ENCODE measurements at regions not wholly inside any gene's neighbourhood (a gene's known extent, or its start where the extent isn't known, plus 50 kb on each side); places are given as distances from the start of the nearest gene placed in this dataset.

- no peak for TF ChIP-seq CTCF (IDR thresholded peaks at IDR 0.05; ENCODE audit: borderline replicate concordance)
- Histone ChIP-seq H3K9me3 (replicated peaks) (peaks cover 33% of the 10 kb centered on the region), H3K4me3 (no peak overlapping the region), H3K27ac (replicated peaks) (no peak overlapping the region), H3K27me3 (ENCODE audit: low read depth) (peaks cover 18% of the 10 kb centered on the region), H3K36me3 (peaks cover 3% of the 10 kb centered on the region), H3K4me1 (no peaks in the 10 kb centered on the region)
- DNase-seq: no peak
- intact Hi-C loops (cut with micrococcal nuclease): no loop called here
Measured at GRCh38 chr3:193754719-193755118, 161.7 kb downstream of the OPA1 start.

GRCh38 chr3:193756536-193756935, 163.5 kb downstream of the OPA1 start:
- Histone ChIP-seq H3K27ac (replicated peaks) (no peak overlapping the region), H3K4me3 (no peak overlapping the region), H3K4me1 (no peaks in the 10 kb centered on the region), H3K27me3 (ENCODE audit: low read depth) (peaks cover 18% of the 10 kb centered on the region), H3K9me3 (replicated peaks) (peaks cover 33% of the 10 kb centered on the region), H3K36me3 (peaks cover 3% of the 10 kb centered on the region)
- no peak for TF ChIP-seq CTCF (IDR thresholded peaks at IDR 0.05; ENCODE audit: borderline replicate concordance)
- intact Hi-C loops (cut with micrococcal nuclease): no loop called here
- DNase-seq: no peak

- Histone ChIP-seq H3K4me1 (no peaks in the 10 kb centered on the region), H3K9me3 (replicated peaks) (peaks cover 33% of the 10 kb centered on the region), H3K27me3 (ENCODE audit: low read depth) (peaks cover 17% of the 10 kb centered on the region), H3K27ac (replicated peaks) (no peak overlapping the region), H3K4me3 (no peak overlapping the region), H3K36me3 (peaks cover 3% of the 10 kb centered on the region)
- TF ChIP-seq CTCF (IDR thresholded peaks at IDR 0.05; ENCODE audit: borderline replicate concordance): no peak
- intact Hi-C loops (cut with micrococcal nuclease): no loop called here
- no peak for DNase-seq
Measured at GRCh38 chr3:193757457-193757856, 164.4 kb downstream of the OPA1 start.

GRCh38 chr3:193761969-193762368, 169.0 kb downstream of the OPA1 start:
- Histone ChIP-seq H3K27me3 (ENCODE audit: low read depth) (no peaks in the 10 kb centered on the region), H3K9me3 (replicated peaks) (peaks cover 14% of the 10 kb centered on the region), H3K36me3 (peaks cover 3% of the 10 kb centered on the region), H3K4me3 (no peak overlapping the region), H3K27ac (replicated peaks) (no peak overlapping the region), H3K4me1 (no peaks in the 10 kb centered on the region)
- DNase-seq: no peak
- TF ChIP-seq CTCF (IDR thresholded peaks at IDR 0.05; ENCODE audit: borderline replicate concordance): no peak
- intact Hi-C loops (cut with micrococcal nuclease): no loop called here

GRCh38 chr3:193762657-193763056, 169.6 kb downstream of the OPA1 start:
- no peak for DNase-seq
- Histone ChIP-seq H3K4me3 (no peak overlapping the region), H3K27me3 (ENCODE audit: low read depth) (no peaks in the 10 kb centered on the region), H3K36me3 (no peaks in the 10 kb centered on the region), H3K4me1 (no peaks in the 10 kb centered on the region), H3K9me3 (replicated peaks) (peaks cover 8% of the 10 kb centered on the region), H3K27ac (replicated peaks) (no peak overlapping the region)
- intact Hi-C loops (cut with micrococcal nuclease): no loop called here
- TF ChIP-seq CTCF (IDR thresholded peaks at IDR 0.05; ENCODE audit: borderline replicate concordance): no peak

GRCh38 chr3:193764959-193765358, 172.0 kb downstream of the OPA1 start:
- no peaks in the 10 kb centered on the region for H3K9me3 ChIP-seq (replicated peaks)
- H3K27ac ChIP-seq (replicated peaks): no peak overlapping the region
- no peak overlapping the region for H3K4me3 ChIP-seq
- no peaks in the 10 kb centered on the region for H3K36me3 ChIP-seq
- H3K27me3 ChIP-seq (ENCODE audit: low read depth): no peaks in the 10 kb centered on the region
- DNase-seq: no peak
- no peaks in the 10 kb centered on the region for H3K4me1 ChIP-seq
- TF ChIP-seq CTCF (IDR thresholded peaks at IDR 0.05; ENCODE audit: borderline replicate concordance): no peak
- intact Hi-C loops (cut with micrococcal nuclease): no loop called here

Data from left ventricle myocardium inferior (tissue), 1 donor.